NCI-H1694 (cell line): ENCODE measurements at regions not wholly inside any gene's neighbourhood (a gene's known extent, or its start where the extent isn't known, plus 50 kb on each side); places are given as distances from the start of the nearest gene placed in this dataset.
"Not testable (repeated sequence)": the region's sequence is repeated elsewhere in the genome, so short reads cannot be mapped to it uniquely, and the experiment has no call there.

ENCODE experiments used
- DNase-seq: peaks from one replicate; lab custom pipeline; 2025; lab: John Stamatoyannopoulos, UW

DNA sequence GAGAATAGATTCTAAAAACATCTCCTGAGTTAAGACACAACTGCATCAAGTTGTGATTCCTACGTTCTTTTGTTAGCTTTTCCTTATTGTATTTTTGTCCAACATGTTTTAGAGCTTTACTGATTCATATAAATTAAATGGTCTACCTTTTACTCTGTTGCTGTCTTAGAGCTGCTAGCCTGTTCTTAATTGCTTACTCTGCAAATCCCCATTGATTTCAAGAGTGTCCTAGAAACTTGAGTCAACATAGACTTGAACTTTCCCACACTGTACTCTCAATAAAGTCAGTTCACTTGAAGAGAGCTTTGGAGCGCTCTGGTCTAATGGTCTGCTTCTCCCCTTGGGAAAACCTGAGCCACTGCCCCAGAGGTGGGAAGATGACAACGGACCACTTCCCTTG is 343.9 kb downstream of the CCER1 start:
- no peak for DNase-seq

DNA sequence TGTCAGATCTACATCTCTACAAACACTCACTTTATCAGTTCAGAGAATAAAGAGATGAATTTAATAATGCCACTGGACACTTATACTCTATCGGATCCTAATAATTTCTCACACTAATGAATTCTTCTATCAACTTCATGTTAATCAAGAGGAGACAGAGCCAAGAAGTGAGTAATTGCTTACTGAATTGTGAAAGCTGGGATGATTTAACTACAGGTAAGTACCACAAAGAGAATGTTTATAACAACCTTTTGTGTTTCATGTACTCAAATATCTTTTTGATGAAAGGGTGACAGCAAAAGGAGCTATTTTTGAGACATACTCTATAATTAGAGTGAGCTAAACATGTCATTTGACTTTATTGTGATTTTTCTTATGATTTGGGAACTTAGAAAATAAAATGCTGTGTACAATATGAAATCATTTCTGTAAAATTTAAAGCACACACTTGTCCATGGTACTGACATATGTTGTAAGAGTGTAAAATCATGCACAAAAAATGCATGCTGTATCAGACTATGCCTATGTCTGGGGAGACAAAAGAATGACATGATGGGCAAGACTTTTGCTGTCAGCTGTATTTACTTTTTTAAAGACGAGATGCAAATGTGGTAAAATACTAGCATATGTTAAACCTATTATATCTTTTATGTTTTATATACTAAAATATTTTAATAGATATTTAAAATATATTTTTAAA is 361.2 kb downstream of the CCER1 start:
- no peak for DNase-seq

DNA sequence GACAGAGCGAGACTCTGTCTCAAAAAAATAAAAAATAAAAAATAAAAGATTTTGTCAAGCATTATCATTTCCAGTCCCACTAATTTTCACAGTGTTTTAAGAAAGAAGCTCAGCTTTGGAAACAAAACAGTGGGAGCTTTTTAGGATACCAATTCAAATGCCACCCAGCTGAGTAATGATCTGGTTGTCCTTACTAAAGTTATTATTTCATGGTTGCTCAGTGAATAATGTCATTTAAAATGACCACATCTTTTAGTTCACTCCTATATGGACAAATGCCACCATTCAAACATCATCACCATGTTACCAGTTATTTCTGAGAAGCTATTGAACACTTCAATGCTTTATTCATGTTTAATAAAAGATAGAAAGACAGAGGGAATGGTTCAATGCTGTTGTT is 365.0 kb downstream of the CCER1 start:
- no peak for DNase-seq

DNA sequence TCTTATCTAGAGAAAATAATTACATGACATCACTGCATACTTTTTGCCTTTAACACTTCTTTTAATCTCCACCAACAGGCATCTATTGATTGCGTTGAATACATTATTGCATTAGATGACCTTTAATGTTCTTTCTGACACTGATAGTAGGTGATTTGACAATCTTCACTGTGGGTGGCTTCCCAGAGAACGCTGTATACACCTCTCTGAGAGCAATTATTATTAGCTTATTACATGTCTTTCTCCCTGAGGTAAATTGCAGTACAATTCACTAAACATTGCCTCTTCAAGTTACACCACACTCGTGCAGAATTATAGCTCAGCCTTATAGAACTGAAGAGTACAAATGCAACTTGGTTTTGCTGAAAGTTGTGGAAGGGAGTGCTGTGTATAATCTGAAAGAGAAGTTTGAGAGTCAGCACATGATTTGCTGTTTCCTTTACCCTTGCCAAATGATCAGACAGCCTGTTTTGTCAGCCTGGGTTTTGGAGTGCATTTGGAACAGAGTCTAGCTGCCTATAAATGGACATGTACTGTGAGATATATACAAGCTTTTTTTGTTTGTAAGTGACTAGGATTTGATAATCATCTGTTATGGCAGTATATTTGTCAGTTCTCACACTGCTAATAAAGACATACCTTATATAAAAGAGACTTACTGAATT is 369.2 kb downstream of the CCER1 start:
- no peak for DNase-seq

DNA sequence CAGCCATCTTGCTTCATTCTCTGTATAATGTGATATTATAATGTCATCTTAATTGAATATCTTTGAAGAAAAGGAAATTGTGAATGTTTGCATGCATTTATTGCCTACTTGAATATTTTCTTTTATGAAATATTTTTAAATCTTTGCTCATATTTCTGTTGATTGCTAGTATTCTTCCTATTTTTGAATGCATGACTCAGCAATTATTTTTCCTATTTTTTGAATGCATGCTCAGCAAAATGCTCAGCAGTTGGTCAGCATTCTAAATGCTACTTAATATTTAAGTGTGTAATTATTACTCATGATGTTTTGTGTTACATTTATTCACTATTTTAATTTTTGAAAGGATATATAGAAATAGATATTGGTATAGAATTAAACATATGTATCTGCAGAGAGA is 378.3 kb downstream of the CCER1 start:
- no peak for DNase-seq

DNA sequence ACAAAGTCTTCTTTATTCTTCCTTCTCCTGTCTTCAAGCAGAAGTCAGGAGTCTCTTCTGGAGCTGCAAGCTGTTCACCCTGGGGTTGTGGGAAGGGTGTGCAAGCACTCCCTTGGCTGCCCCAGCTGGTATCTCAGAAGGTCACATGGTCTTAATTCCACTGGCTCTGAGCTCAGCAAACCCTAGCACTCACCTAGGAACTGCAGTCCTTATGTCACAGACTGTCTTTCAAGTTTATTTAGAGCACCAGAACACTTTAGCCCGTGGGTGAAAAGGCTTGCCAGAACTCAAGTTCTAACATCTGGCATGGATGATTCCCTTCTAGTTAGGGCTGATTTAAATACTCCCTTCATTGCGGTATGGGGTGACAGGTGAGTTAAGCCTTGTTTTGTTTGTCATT is 379.0 kb downstream of the CCER1 start:
- DNase-seq: no peak

DNA sequence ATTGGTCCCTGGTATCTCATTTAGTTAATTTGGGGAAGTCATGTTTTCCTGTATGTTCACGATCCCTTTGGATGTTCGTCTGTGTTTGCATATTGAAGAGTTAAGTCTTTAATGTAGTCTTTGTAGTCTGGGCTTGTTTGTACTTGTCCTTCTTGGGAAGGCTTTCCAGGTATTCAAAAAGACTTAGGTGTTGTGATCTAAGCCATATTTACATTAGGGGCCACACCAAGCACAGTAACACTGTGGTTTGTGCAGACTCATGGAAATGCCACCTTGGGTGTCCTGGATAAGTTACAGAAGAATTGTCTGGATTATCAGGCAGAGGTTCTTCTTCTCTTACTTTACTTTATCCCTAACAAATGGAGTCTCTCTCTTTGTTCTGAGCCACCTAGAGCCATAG is 380.3 kb downstream of the CCER1 start:
- DNase-seq: no peak

DNA sequence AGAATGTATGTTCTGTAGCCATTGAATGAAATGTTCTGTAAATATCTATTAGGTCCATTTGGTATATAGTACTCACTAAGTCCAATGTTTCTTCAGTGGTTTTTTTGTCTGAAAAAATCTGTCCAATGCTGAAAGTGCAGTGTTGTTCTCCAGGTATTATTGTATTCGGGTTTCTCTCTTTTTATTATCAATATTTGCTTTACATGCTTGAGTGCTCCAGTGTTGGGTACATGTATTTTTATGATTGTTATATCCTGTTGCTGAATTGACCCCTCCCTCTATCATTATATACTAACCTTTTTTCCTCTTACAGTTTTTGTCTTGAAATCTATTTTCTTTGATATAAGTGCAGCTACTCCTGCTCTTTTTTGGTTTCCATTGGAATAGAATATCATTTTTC is 382.2 kb downstream of the CCER1 start:
- DNase-seq: no peak

DNA sequence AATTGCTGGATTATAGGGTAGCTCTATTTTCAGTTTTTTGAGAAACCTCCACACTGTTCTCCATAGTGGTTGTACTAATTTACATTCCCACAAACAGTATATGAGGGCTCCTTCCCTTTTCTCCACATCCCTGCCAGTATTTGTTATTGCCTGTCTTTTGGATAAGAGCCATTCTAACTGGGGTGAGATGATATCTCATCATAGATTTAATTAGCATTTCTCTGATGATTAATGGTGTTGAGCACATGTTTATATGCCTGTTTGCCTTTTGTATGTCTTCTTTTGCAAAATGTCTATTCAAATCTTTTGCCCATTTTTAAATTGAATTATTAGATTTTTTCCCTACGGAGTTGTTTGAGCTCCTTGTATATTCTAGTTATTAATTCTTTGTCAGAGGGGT is 385.3 kb downstream of the CCER1 start:
- DNase-seq: no peak

DNA sequence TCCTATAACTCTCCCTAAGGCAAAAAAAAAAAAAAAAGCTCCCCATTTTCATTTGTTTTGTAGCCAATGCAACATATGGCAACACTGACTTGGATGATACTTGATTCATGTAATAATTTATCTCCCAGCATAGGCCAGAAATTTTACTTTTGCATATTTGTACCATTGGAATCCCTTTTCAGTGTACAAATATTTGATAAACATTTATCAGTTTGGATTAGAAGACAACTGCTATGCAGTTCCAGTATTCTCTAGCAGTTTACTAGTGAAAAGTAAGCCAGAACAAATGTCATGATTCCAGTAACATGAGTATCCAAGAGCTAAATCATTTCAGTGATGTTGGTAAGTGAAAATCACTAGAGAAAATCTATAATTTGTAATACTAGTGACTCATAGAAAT is 392.3 kb downstream of the CCER1 start:
- DNase-seq: no peak

DNA sequence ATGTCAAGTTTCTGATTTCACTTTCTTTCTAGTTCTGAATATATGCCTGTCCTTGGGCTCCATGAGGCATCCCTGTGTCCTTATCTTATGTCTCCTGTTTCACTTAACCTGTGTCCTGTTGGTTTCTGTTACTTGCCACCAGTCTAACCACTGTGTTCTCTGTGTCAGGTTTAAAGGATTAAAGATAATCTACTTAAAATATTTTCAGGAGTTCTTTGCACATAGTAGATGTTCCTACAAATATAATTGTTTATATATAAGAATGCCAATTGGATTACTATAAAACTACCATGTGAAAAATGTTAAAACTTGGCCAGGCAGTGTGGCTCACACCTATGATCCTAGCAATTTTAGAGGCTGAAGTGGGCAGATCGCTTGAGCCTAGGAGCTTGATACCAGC is 406.4 kb downstream of the CCER1 start:
- DNase-seq: no peak

DNA sequence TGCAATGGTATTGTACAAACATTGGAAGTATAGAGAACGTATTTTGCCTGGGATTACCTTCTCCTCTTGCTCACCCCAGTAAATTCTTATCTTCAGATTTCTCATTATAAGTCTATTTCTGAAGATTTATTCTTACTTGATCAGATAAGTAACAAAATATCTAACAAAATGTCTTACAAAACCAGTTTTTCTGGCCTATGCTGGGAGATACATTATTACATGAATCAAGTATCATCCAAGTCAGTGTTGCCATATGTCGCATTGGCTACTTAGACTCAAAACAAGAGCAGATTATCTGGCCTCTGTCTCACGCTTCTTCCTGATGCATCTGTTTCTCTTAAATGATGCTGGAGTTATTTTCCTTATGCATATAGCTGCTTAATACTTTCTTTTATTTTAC is 408.5 kb downstream of the CCER1 start:
- no peak for DNase-seq

DNA sequence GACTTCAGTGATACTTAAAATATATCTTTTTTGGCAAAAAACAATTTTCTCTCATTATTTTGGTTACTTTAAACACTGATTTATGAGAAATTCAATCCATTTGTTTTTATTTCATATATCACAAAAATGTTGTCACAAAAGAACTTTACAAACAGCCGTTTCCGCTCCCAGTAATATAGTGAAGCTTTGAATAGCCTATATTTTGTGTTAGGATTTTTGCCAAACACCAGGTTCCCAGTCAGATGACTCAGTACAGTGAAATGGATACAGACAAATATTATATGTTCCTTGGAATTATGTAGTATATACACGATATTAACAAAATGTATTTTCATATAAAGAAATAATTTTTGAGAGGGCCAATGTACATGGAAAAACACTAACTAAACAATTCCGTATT is 411.1 kb downstream of the CCER1 start:
- DNase-seq: no peak

DNA sequence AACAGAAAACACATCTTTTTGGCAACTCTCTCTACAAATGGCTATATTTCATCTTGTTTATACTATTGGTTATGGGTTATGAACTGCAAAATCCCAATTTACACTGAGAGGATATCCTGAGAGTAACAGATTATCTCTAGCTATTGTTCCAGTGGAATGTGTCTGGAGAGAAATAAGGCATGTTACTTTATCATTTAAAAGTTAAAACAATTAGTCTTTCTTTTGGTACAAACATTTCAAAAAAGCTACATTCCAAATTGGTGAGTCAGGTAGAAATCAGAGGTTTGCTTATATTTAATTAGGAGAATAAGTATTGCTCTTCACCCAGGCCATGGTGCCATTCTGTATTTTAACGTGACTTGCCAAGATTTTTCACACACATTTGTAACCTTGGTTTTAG is 411.6 kb downstream of the CCER1 start:
- DNase-seq: no peak

DNA sequence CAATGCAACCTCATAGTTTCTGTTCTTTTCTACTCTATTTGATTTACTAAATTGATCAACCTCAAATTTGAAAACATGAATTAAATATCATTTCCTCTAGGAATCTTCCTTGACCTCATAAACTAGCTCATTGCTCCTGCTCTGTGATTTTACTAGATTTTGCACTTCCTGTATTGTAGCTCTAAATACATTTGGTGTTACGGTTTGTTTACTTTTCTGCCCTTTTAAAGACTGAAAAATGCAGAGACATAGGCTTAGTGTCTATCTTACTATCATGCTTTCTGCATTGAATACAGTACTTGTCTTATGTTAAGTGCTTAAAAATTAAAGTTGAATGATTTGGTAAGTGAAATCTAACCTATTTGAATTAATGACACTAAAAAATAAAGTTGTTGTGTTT is 412.1 kb downstream of the CCER1 start:
- DNase-seq: not testable (repeated sequence)

DNA sequence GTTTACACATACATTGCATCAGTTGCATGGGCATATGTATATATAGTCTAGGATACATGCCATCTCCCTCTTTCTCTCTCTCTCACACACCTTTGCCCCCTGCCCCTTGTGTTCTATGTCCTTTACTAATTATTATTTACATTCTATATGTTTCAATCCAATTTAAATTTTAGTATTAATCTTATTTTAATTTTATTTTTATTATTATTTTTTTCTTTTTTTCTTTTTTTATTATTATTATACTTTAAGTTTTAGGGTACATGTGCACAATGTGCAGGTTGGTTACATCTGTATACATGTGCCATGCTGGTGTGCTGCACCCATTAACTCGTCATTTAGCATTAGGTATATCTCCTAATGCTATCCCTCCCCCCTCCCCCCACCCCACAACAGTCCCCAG is 421.1 kb downstream of the CCER1 start:
- not testable (repeated sequence) for DNase-seq

DNA sequence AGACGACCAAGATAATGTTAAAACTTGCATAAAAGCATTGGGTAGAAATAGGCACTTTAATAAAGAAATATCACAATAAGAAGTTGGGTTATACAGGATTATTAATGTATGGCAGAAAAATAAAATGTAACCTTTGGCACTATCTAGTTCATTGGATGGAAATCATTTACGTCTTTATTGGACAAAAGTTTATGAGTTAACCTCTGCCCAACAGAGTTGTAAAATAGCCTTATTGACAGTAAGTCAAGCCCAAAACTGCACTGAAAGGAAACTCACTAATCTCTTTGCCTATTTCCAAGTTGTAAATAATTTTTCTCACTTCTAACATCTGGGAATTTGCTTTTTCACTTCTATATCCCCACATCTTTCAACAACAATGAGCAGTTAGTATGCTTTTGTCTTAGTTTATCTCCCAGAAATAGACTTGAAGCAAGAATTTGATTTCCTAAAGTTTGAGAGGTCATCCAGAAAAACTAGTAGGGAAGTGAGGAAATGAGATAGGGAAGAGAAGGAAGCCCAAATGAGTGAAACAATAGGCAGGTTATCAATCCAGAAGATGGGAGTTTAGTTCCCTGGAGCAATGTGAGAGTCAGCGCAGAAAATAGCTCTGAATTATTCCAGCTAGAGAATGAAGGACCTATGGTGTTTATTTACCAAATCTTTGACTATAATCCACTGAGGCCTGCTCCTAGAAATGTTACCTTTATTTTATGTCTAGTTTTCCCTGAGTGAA is 434.8 kb downstream of the CCER1 start:
- no peak for DNase-seq

DNA sequence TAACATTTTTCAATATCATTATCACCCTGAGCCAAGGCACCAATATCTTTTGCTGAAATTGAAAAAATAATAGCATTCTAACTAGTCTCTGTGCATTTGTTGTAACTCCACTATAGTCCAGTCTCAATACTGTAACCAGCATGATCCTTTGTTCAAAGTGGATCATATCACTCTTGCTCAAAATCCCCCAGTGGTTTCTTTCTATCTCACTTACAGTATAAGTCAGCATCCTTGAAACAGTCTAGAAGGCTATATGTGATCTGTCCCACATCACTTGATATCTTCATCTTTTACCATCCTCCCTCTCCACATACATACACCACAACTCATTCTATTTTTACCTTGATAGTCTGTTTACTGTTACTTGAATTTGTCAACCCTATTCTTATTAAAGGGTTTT is 435.7 kb downstream of the CCER1 start:
- no peak for DNase-seq

DNA sequence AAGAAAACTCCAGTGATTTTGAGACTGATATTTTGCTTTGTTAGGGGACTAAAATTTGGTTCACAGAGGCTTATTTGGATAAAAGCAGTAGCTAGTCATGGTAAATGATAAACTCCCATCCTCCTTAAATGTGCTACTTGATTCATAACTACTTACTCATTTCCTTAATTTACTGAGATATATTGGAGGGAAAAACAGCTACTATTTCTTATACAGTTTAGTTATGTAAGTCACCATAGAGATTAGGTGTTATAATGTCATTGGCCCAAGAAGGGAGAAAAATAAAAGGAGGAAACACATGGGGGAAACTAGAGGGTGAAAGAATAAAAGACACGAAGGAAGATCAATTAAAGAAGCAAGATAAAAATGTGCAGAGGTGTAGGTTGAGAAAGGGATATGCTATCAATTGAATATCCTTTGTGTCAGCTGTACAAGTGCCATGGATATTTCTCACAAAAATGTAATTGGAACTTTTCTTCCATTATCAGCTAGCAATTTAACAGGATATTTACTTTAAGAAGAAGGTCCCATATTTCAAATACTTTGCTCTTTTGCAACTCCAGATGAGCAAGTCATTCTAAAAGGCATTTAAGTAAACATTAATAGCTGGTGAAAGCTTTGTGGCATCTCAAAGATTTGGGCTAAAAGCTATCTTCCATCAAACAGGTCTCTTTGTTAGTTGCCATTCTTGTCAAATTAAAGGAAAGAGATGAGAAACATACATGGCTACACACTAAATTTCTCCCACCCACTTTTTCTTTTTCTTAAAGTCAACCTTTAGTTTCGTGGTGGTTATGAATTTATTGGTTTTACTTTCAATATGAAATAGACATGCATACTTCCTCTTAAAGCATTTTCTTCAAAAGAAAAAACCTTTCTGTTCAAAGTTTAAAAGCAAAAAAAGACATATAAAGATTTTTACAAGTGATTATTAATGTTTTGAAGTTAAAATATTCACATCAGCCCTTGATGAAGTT is 439.5 kb downstream of the CCER1 start:
- DNase-seq: no peak

DNA sequence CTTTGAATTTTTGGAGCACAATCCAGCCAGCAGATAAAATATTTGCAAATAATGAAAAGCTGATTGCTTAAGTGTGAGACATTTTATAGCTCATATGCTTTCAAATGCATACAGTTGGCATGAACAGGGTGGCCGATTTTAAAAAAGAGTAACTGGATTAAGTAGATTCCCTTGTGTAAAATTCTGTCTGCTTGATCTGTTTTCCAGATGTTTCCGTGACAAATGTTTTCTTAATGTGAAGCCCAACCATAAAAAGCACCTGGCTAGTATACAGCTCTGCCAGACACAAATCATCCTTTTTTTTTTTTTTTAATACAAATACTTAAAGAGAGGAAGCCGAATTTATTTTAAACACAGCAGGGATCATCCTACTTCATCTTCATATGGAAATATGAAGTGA is 440.7 kb downstream of the CCER1 start:
- no peak for DNase-seq

DNA sequence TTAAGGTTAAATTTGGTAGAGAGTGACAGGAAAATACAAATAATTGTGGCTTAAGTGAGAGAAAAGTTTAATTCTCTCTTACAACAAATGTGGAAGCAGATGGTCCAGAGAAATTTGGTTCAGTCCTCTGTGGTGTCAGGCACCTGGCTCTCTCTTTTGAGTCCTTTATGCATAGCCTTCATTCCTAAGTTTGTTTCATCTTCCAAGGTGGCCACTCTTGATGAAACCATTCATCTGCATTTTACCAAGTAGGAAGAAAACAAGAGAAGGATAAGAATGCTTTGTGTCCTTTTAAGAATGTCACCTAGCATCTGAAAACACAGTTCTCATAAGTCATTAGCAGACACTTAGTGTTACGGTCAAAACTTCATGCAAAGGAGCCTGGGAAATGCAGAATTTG is 442.5 kb downstream of the CCER1 start:
- DNase-seq: no peak

DNA sequence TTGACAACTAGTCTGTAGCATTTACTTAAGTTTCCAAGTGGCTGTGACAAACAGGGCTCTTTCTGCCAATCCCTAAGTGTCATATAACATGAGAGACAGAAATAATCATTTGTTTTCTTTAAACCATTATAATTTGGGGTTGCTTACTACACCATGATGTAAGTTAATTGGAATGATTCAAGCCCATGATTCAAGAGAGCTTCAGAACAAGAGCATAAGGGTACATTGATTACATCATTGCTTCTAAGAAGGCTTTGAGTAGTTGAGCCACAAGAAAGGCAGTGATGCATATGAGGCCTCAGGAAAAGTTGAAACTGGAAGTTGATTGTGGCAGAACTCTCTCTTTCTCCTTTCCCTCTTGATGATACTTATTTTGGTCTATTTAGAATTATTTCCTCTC is 444.0 kb downstream of the CCER1 start:
- no peak for DNase-seq
